Superior temporal gyrus (tissue), 1 donor: ENCODE measurements at regions not wholly inside any gene's neighbourhood (a gene's known extent, or its start where the extent isn't known, plus 50 kb on each side); places are given as distances from the start of the nearest gene placed in this dataset.

Experiments used
- DNase-seq: peaks from one replicate; pipeline ENCODE4 v3.0.0-alpha.2; 2016; ENCODE audit errors: extremely low spot score

DNA sequence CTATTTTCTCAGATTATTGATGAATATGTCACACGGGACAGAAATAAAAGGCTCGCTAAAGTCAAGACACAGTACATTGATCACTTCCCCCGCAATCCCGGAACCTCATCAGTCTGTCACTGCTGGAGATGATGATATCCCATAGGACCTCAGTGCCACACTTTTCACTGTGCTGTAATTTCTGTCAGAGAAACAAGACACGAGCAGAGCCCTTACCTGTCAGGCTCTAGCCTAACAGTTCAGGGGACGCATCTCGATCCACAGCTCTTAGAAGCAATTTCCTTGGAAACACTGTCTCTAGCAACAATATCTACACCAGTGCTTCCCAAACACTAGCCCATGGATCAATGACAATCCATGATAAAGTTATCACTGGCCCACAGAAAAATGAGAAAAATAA is 140.0 kb downstream of the GRIN2B start:
- no peak for DNase-seq

DNA sequence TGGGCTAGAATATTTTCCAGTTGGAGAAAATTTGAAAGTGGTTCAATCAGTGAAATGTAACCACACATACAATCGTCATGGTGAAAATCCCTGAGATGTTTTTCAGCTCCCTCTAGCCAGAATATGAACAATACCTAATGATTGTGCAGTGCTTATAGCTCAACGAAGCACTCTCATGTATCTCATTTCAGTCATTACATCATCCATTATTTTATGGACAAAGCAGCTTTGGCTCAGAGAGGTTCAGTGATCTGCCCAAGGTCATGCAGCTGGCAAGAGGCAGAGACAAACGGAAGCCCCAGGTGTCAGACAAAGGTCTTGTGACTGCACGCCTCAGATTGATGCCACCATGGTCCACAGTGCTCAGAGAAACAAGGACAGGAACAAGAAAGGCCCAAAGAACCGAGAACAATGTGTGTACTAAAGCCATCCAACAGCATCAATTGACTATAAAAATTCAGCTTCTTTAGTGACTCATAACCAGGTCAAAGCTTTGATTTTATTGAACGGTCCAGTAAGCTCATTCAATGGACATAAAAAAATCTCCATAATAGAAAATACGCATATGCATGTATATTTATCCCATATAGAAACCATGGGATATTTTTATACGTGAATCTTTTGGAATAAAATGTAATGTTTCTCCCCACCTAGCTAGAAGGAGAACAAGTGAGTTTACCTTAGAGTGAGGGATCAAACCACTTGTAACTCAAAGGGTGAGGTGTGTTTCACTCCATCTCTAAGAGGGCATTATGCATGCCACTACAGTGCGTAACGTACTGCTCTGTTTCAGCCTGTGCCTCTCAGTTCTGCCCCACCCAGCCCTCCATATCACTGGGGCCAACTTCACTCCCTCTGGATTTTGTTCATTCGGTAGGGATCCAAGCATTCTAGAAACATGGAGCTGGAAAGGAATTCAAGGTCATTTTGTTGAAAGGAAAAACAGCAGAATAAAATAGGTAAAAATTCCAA is 141.8 kb downstream of the GRIN2B start:
- DNase-seq = no peak

DNA sequence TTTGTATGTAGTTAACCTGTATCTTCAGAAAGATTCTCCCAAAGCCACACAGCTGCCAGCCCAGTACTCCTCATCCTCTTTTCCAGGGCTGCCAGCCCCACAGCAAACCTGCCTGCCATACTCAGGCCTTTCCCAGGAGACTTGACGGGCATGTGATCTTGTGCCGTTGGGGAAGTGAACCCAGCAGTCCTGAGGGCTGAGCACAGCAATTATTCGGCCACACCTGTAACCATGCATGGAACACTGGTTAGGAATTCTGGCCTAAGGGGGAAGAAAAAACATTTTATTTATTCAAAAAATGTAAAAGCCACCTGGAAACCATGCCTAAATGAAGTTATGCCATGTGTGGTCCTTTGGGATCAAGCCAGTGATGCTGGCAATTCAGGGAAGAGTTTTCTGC is 145.3 kb downstream of the GRIN2B start:
- no peak for DNase-seq

DNA sequence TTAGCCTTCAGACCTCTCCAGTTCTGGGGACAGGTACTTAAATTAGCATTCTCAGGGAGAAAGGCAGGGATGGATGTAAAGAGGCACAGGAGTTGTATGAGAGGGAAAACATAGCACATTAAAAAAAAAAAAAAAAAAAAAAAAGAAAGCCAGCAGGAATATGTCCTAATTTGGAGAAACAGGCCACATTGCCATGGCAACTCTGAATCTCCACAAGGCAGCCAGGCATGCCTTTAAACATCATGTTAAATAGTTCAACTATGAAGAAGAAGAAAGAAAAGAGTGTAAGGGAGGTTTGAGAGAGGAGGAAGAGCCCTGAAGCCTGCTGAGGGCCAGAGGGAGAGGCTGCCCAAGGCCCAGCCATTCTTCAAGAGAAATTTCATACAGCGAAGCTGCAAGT is 145.8 kb downstream of the GRIN2B start:
- DNase-seq = no peak

DNA sequence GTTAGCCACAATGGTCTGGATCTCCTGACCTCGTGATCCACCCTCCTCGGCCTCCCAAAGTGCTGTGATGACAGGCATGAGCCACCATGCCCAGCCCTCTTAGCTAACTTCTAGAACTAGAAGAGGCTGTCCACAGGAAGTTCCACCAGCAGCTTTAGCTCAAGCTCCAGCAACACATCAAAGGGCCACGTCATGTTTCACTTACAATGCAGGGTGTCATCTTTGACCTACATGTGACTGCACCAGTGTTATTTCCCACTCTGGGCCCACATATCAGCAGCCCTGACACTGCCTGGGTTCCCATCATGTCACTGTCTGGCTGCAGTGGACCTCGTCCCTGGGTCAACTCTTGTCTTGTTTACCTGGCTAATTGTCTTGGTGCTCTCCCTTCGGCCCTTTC is 147.2 kb downstream of the GRIN2B start:
- DNase-seq = no peak

DNA sequence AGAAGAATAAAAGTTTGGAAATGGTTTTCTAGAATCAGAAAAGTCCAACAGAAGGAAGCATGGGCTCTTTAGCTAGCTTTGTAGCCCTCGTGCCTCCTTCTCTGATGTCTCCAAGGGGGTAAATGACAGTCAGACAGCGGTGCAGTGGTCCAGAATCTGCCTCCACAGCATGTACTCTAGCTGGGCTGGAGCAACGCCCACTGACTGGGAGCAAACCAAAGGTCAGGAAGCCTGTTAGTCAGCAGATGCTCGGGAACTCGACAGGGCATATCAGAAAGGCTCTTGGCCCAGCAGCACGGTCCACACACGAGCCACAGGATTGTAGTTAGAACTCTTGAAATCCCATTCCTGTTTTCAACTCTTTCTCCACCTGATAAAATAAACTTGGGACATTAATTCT is 164.3 kb downstream of the GRIN2B start:
- no peak for DNase-seq

DNA sequence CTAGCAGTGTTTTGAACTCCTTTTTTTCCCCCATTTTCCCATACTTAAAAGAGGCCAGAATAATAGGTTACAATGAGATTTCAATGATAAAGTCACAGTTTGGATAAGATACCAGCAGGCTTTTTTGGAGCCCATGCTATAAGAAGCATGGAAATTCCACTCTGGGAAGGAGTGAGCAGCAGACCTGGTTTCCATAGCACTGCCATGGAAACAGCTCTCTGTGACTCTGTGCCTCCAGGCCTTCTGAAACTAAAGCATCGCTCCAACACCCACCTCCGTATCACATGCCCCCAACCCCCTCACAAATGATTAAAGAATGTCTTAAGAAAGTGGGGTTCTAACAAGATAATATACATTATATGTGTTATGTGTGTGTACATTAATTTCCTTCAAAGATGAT is 165.0 kb downstream of the GRIN2B start:
- DNase-seq = peak; percentile 65

DNA sequence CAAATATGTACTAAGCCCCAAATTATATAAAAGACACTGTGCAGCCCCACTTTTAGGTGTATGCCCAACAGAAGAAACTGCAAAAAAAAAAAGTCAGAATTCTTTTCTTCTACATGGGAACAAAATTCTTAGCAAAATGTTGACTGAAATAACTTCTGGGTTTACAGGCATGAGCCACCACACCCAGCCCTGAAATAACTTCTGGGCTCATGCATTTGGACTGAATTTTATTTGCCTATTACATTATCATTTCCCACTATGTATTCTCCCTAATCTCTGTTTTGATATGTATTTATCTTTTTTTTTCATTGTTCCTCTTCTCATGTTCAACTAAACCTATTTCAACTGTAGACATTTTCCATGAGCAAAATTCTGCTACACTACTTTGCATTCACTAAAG is 169.2 kb downstream of the GRIN2B start:
- no peak for DNase-seq

DNA sequence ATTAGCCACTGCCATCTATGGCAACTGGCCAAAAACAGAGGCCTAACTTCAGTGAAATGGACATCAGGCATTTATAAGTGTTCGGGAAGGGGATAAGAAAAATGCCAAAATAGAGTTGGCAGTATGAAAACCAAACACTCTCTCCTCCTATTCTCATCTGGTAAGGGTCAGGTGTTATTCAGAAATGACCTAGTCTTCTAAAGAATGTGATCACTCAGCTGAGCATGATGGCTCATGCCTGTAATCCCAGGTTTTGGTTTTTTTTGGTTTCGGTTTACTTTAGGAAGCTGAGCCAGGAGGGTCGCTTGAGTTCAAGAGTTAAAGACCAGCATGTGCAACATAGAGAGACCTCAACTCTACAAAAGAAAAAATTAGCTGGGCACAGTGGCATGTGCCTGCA is 170.3 kb downstream of the GRIN2B start:
- no peak for DNase-seq

DNA sequence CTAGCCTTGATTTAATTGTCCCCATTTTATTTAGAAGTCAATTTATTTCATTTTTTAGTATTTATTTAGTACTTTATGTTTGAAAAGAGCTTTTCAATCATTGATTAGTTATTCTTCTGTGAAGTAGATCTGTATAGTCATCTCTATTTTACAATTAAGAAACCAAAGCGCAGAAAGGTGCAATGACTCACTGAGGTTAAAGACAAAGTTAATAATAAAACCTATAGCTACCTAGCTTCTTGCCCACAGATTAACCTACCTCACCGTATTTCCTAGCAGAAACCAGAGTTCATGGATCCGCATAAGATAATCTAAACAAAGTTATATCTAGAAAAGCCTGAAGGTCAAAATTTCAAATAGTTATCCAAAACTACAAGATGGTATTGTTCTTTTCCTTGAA is 176.4 kb downstream of the GRIN2B start:
- DNase-seq = no peak

DNA sequence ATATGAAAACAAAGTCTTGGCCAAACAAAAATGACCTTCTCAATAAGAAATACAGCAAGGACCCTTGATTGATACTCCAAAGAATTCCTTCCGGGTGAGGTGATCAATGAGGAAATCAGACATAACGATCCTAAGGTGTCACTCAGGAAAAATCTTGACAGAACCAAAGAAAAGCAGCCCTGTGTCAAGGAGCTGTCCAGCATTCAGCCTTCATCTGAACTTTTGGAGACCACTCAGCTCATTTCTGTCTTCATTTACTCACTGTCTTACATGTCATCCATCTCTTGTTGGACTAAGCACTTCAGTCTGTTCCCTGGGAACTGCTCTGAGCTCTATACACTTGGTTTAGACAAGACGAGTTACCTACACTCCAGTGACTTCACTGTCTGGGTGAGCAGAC is 179.9 kb downstream of the GRIN2B start:
- no peak for DNase-seq

DNA sequence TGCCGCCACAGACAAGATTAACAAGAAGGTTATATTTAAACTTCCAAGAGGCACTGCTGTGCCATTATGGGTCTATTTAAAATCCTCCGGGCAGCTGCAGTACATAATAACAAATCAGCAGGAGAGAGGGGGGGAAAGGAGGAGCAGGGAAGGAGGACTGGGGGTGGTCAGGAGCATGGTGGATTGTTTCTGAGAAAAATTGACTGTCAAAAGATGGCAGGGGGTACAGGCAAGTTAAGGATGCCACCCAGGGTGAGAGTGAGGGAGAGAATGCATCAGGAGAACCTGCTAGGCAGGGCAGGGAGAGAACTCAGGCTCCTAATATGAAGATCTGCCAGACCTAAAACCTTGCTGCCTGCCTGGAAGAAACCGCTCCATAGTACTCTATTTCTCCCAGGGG is 181.8 kb downstream of the GRIN2B start:
- DNase-seq = no peak

DNA sequence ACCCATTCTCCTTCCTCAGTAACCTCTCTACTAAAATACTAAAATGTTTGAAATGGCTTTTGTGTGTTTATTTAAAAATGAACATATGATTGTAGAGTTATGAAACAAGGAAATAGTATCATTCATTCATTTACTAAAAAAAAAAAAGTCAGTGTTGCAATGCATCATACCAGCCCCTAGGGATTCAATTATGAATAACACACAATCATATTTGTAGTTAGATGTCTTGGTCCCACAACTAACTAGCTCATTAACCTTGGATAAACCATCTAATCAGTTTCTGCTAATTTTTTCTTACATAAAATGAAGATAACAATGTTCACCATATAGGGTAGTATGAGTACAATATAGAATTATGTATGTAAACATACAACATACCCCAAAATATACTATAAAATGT is 183.2 kb downstream of the GRIN2B start:
- no peak for DNase-seq

DNA sequence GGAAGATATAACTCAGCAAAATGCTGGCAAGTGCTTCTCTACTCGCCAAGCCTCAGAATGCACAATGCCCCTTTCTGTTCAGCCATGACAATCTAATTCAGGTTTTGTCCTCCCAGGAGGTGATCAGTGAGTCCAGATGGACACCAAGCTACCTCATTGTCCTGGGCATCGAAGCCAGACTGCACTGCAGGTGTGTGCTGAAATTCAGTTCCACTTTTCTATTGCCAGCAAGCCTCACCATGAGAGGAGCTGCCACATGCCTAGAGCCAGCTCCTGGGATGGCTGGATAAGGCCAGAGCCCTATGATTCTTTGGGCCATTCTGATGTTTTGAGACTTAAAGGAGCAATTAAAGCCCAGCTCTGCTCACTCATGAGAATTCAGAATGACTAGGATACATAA is 186.7 kb downstream of the GRIN2B start:
- no peak for DNase-seq

DNA sequence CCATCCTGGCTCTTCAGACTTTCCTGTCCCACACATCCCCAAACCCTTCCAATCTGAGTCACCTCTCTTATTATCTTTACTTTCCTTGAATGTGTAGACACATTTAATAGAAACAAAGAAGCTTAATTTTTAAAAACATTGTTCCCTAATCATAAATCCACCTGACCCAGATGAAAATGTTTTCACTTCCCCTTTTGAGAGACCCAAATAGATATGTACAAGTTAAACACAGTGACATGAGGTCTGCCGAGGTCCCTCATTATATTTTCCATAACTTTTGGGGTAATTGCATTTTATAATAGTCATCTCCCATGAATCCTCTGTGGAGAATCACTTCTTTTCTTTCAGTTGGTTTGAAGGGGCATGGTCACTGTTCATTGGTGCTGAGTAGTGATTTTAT is 191.1 kb downstream of the GRIN2B start:
- no peak for DNase-seq

DNA sequence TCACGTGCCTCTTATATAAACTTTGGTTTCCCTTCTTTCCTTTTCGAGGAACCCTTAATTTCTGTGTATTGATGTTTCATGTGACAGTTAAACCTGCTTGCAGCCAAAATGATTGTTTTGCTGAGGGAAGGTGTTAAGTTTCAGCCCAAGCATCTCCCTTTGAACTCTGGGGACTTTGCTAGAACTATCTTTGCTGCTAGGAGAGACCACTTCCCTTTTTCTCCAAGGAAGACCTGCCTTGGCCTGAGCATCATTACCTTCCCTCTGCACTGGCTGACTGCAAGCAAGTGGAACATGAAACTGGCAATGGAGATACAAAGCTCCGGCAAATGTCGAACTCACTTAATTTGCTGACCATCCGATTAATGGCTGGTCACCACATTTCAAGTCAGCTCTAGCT is 192.8 kb downstream of the GRIN2B start:
- no peak for DNase-seq

DNA sequence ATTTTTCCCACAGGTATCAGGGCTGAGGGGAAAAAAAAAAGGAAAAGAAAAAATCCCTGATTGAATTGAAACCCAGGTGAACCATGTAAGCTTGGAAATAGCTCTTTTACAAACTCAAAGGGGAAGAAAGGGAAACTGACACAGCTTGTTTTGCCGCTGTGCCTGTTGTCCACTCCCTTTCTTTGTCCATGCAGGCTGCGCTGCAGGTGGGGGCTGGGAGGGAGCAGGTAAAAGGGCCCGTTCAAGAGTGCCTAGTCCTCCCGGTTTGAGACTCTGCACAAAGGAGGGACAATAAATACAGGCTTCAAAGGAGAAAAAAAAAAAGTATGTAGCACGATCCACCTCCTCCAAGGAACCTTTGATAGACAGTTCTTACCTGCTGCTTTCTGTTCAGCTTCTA is 194.8 kb downstream of the GRIN2B start:
- DNase-seq = no peak

DNA sequence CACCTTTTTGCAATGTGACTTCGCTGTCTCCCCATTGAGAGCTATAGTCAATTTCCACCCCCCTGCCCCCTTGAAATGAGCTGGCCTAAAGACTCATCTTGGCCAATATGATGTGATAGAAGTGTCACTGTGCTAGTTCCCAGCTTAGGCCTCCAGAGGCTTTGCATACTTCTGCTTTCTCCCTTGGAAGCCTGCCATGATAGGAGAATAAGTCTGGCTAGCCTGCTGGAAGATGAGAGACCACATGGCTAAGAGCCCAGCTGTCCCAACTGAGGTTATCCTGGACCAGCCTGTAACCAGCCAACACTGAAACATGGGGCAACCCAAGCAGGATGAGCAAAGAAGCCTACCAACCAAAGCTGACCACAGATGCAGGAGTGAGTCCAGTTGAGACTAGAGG is 196.9 kb downstream of the GRIN2B start:
- no peak for DNase-seq

DNA sequence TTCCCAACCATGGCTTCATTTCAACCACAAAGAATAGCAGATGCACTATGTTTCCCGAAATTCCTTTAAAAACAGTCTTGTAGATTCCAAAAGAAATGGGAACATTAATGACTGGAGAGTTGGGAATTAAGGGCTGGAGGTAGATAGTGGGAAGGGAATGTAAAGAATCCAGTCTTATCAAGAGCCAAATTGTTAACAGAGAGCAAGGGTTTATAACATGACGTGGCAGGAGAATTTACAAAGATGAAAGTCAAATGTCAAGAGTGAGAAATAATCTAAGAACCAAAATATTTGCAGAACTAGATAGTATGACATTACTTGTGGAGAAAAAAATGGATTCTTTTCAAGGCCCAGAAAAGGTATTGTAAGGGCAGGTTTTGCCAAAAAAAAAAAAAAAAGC is 200.9 kb downstream of the GRIN2B start:
- DNase-seq = no peak

DNA sequence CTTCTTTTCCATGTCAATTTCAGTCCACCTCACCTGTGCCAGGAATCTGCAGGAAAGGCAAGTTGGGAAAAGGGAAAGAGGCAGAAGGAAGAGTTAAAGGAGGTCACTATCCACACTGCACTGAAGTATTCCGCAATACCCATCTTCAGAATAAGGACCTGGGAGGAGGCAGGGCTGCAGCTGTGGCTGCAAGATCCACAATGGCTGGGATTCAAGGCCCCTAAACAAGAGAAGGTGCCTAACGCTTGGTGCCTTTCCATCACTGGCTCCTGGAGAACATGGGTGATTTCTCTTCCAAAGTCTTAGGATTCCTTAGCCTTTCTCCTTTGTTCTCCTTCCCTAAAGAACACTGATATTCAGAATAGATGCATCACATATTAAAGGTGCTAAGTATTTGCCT is 204.0 kb downstream of the GRIN2B start:
- no peak for DNase-seq

DNA sequence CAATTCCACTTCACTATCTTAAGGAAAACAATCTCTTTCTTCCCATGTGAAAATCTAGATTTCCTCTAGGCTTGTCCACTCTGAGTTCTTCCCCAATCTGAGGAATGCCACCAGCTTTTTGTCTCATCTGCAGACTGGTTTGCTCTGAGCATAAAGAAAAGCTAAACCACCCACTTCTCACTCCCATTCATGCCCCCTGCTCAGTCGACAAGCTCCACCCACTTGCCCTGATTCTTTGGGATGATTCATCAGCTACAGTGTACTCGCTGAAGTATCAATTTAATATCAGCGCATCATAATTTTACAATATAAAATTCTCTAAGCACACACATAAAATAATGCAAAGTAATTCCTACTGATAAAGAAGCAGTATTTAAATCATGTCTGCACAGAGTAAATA is 209.1 kb downstream of the GRIN2B start:
- DNase-seq = no peak

DNA sequence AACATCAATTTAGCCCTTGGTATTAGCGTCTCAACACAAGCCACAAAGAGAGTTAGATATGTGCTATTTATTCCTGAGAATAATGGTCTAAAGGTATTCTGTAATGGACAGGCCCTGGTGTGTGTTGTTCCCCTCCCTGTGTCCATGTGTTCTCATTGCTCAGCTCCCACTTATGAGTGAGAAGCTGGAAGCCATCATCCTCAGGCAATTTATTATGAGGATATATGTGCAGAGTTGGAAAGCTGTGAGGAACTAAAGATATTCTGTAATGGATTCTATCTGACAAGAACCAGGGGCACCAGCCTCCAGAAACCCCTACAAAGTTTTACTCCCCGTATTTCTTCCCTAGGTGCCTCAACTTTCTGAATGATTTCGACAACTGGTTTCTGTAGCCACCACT is 210.8 kb downstream of the GRIN2B start:
- no peak for DNase-seq

DNA sequence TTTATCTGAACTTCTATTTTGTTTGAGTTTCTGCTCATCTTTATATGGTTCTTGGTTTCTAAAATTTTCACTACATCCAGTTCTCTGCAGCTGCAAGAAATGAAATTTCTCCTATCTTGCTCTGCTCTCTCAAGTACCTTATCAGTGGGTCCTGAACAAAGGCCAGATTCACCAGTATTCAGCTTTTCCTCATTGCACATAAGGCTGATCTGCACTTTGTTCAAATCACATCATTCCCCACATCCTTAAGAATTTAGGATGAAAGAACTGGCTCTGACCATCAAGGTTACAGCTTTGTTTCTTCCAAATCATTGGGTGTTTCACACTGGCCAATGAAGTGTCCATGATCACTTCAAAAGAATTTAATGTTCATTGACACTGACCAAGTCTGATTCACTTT is 211.4 kb downstream of the GRIN2B start:
- no peak for DNase-seq

DNA sequence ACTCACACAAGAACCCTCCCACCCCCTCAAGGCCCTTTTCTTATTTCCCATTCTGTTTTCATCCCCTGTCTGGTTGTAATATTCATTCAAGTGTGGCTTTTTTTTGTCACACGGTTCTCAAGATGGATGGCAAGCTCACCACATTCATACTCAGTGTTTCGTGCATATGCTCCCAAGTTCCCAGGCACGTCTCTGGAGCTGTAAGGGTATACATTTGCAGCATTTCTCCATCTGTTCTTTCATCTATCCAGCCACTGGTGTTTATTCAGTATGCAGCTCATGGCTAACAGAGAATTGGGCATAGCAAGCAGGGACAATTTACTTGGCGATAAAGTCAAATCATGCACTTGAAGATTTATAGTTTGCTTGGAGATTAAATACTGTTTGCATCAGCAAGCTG is 212.1 kb downstream of the GRIN2B start:
- DNase-seq = no peak
